GM18507 (cell line): ENCODE measurements at regions not wholly inside any gene's neighbourhood (a gene's known extent, or its start where the extent isn't known, plus 50 kb on each side); places are given as distances from the start of the nearest gene placed in this dataset.
"Not testable (repeated sequence)": the region's sequence is repeated elsewhere in the genome, so short reads cannot be mapped to it uniquely, and the experiment has no call there.

ENCODE experiments used
- DNase-seq: peaks from one replicate; pipeline ENCODE4 v3.0.0; 2011; ENCODE audit warnings: low read depth; ENCODE audit not compliant: insufficient read length; ENCODE audit errors: extremely low spot score
- FAIRE-seq: peaks from 2 replicates; lab custom pipeline; 2011; peaks lifted over from hg19 to GRCh38; lab: Jason Lieb, UNC

- DNase-seq (no peak), FAIRE-seq (no peak)
Measured at GRCh38 chr12:19751078-19751477, 311.8 kb downstream of the AEBP2 start.

GRCh38 chr12:19752712-19753111 is 313.4 kb downstream of the AEBP2 start:
- no peak for DNase-seq

DNA sequence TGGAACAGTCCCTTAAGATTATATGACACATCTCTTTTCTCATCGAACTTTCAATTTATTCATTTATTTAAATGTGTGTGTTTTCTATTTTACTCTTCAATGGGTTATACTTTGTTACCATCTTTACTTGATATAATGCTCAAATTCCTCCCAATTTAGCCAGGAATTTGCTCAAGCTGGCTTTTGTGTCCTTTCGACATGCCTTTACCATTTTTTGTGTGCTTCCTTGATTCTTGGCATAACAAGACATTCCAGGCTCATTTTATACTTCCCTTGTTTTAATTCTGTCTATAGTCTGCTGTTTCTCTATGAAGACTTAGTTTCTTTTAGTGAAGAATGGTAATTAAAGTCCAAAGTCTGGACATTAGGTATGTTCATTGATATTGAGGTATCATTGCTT is 315.8 kb downstream of the AEBP2 start:
- FAIRE-seq (no peak), DNase-seq (no peak)

More at GRCh38 chr12:19752712-19753111, 313.4 kb downstream of the AEBP2 start:
- no peak for FAIRE-seq

- DNase-seq (no peak), FAIRE-seq (peak; percentile 24)
Measured at GRCh38 chr12:19757317-19757877, 318.1 kb downstream of the AEBP2 start.

DNA sequence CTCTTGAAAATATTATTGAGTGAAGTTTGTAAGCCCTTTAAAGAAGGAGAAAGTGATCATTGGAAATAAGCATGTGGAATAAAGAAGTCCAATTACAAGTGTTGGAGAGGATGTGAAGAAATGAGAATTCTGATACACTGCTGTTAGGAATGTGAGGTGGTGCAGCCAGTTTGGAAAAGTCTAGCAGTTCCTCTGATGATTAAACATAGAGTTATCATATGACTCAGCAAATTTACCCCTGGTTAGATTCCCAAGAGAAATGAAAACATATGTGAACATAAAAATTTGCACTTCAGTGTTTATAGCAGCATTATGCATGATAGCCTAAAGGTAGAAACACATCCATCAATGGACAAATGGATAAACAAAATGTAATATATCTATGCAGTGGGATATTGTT is 319.9 kb downstream of the AEBP2 start:
- DNase-seq, result no peak
- FAIRE-seq, result no peak

DNA sequence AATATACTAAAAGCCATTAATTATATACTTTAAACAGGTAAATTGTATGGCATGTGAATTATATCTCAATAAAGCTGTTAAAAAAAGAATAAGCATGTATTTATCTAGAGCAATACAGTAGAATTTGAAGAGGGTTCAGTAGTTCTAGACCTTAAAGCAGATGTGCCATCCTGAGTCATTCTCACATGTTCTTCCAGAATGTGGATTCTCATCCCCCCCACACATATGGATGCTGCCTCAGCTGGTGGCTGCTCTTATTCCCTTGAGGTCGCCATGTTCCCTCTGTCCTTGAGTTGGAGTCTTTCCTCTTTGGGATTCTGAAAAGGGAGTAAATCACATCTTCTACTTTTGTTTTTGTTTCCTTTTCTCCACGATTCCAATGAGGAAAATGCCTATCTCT is 321.3 kb downstream of the AEBP2 start:
- FAIRE-seq (no peak), DNase-seq (no peak)

- DNase-seq, result no peak
- FAIRE-seq, result no peak
Measured at GRCh38 chr12:19761463-19761862, 322.2 kb downstream of the AEBP2 start.

DNA sequence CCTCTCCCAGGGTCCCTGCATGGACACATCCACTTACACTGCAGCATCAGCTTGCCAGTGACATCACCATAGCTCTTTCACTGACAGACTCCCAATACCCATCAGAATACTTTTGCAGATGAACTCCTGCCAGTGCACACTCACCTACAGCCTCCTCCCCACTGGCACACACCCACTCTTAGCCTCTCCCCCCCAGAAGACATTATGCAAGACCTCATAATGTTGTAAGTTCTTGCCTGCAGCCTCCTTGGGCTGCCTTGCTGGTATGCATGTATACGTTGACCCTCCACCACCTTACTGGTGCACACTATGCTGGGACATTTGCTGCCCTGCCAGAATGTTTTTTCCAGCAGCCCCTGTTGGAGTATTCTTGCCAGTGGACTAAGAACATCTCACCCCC is 324.2 kb downstream of the AEBP2 start:
- FAIRE-seq (no peak), DNase-seq (no peak)

- DNase-seq (no peak), FAIRE-seq (no peak)
Measured at GRCh38 chr12:19764408-19764807, 325.1 kb downstream of the AEBP2 start.

- no peak for FAIRE-seq
- no peak for DNase-seq
Measured at GRCh38 chr12:19771858-19772257, 332.6 kb downstream of the AEBP2 start.

GRCh38 chr12:19772776-19773175 is 333.5 kb downstream of the AEBP2 start:
- DNase-seq (no peak), FAIRE-seq (no peak)

- DNase-seq, result no peak
- FAIRE-seq, result no peak
Measured at GRCh38 chr12:19775241-19775640, 335.9 kb downstream of the AEBP2 start.

GRCh38 chr12:19775976-19776375 is 336.7 kb downstream of the AEBP2 start:
- not testable (repeated sequence) for FAIRE-seq, DNase-seq

- no peak for DNase-seq
Measured at GRCh38 chr12:19778172-19778571, 338.9 kb downstream of the AEBP2 start.

DNA sequence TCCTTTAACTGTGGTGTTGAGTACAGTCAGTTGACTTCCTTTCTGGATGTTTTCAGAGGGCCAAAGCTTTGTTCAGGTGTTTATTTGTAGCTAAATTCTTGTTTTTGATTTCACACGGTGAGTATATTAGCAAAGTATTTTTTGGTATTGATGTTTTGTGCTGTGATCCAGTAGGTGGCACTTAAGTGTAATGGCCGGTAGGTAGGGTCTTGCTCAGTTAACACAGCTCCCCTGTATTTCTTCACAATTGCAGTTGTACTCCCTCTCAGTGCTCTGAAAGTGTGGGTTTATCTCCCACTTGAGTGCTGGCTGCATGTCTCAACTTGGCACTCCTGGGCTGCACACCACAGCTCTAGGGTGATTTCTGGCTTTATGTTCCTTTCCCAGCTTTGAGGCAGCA is 339.5 kb downstream of the AEBP2 start:
- FAIRE-seq (no peak), DNase-seq (no peak)

More at GRCh38 chr12:19778172-19778571, 338.9 kb downstream of the AEBP2 start:
- FAIRE-seq, result no peak

- FAIRE-seq (no peak), DNase-seq (no peak)
Measured at GRCh38 chr12:19779395-19780056, 340.2 kb downstream of the AEBP2 start.

GRCh38 chr12:19780460-19780859 is 341.2 kb downstream of the AEBP2 start:
- no peak for DNase-seq
- FAIRE-seq, result no peak

GRCh38 chr12:19783547-19784444 is 344.5 kb downstream of the AEBP2 start:
- DNase-seq, result no peak
- FAIRE-seq, result no peak

GRCh38 chr12:19792028-19792427 is 352.7 kb downstream of the AEBP2 start:
- DNase-seq, result no peak
- FAIRE-seq, result no peak

GRCh38 chr12:19794116-19794515 is 354.8 kb downstream of the AEBP2 start:
- DNase-seq (no peak), FAIRE-seq (no peak)

- no peak for DNase-seq
- no peak for FAIRE-seq
Measured at GRCh38 chr12:19799216-19799615, 359.9 kb downstream of the AEBP2 start.
